ENCODE measurements at regions not wholly inside any gene's neighbourhood (a gene's known extent, or its start where the extent isn't known, plus 50 kb on each side); places are given as distances from the start of the nearest gene placed in this dataset.

DNA sequence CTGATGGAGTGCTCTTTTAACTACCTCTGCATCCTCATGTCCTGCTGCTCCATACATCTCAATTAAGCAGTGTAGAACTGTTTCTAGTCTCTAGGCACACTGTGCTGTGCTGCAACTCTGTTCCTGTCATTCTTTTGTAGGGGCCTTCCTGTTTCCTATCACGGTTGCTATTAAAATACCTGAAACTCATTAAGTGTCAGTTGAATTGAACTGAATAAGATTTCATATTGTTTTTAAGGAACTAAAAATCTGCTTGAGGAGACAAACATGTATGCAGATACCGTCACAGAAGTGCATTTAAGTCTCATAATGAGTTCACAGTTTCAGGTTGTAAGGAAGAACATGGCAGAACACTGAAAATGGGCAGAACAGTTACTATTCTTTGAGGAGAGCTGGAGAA lies 170.1 kb downstream of the LARP7 start:
- TF ChIP-seq, protein P1, sequence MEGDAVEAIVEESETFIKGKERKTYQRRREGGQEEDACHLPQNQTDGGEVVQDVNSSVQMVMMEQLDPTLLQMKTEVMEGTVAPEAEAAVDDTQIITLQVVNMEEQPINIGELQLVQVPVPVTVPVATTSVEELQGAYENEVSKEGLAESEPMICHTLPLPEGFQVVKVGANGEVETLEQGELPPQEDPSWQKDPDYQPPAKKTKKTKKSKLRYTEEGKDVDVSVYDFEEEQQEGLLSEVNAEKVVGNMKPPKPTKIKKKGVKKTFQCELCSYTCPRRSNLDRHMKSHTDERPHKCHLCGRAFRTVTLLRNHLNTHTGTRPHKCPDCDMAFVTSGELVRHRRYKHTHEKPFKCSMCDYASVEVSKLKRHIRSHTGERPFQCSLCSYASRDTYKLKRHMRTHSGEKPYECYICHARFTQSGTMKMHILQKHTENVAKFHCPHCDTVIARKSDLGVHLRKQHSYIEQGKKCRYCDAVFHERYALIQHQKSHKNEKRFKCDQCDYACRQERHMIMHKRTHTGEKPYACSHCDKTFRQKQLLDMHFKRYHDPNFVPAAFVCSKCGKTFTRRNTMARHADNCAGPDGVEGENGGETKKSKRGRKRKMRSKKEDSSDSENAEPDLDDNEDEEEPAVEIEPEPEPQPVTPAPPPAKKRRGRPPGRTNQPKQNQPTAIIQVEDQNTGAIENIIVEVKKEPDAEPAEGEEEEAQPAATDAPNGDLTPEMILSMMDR (conservative IDR thresholded peaks at IDR 0.05 in 1 of 2, IDR thresholded peaks at IDR 0.05 in 1 of 2; ENCODE audit: extremely low read depth in 1 of 2, insufficient read depth in 1 of 2, low read depth in 1 of 2, low read length in 2 of 2): no peak
- TF ChIP-seq EZH2 (IDR thresholded peaks at IDR 0.05; ENCODE audit: borderline replicate concordance, low read length): no peak
